Neural crest cell (in vitro differentiated cells): ENCODE measurements at regions not wholly inside any gene's neighbourhood (a gene's known extent, or its start where the extent isn't known, plus 50 kb on each side); places are given as distances from the start of the nearest gene placed in this dataset.

Experiments
- DNase-seq: peaks from one replicate; pipeline ENCODE4 v3.0.0; 2021; ENCODE audit warnings: low read depth, mixed read lengths, low spot score
- H3K27ac Mint-ChIP-seq: one replicate; pipeline ENCODE4 v1.8.0; 2021; ENCODE audit warnings: mild to moderate bottlenecking, mixed read lengths; ENCODE audit not compliant: unreplicated experiment
- H3K27me3 Mint-ChIP-seq: 2 replicates; pipeline ENCODE4 v1.8.0; 2021; ENCODE audit warnings: low read depth, mild to moderate bottlenecking, mixed read lengths
- H3K36me3 Mint-ChIP-seq: 2 replicates; pipeline ENCODE4 v1.8.0; 2021; ENCODE audit warnings: low read depth, mild to moderate bottlenecking, mixed read lengths
- H3K4me1 Mint-ChIP-seq: 2 replicates; pipeline ENCODE4 v1.8.0; 2021; ENCODE audit warnings: mixed read lengths
- H3K4me3 Mint-ChIP-seq: one replicate; pipeline ENCODE4 v1.8.0; 2021; ENCODE audit warnings: mild to moderate bottlenecking, mixed read lengths
- H3K9me3 Mint-ChIP-seq: 2 replicates; pipeline ENCODE4 v1.8.0; 2021; ENCODE audit warnings: mixed read lengths
- TF ChIP-seq, protein P1 (sequence below): fragments of 200-600 bp; sonication (generic); conservative IDR thresholded peaks from 2 replicates; pipeline ENCODE4 v1.5.0; 2021; ENCODE audit warnings: antibody characterized with exemption, mild to moderate bottlenecking

DNA sequence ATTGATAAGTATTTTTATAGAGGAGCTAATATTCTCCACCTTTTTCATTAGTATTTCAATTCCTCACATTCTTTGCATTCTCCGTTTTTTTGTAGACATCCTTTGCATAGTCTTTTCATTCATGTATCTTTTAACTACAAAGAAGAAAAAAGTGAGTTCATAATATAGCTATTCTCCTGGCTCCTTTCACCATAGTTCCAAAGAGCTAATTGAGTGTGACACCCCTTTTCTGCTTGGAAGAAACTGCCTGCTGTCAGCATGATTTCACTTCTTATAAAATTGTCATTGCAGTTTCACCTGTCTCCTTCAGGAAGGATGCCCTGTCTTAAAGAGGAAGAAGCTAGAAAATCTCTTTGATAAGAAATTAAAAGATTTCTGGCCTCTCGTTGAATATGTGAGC is 991.1 kb downstream of the KCNT2 start:
- H3K27ac Mint-ChIP-seq: no peak overlapping the region
- H3K27me3 Mint-ChIP-seq: no peaks in the 10 kb centered on the region
- peaks cover 8% of the 10 kb centered on the region for H3K9me3 Mint-ChIP-seq
- DNase-seq: no peak
- H3K36me3 Mint-ChIP-seq: peaks cover 3% of the 10 kb centered on the region
- H3K4me3 Mint-ChIP-seq: no peak overlapping the region
- TF ChIP-seq, protein P1, sequence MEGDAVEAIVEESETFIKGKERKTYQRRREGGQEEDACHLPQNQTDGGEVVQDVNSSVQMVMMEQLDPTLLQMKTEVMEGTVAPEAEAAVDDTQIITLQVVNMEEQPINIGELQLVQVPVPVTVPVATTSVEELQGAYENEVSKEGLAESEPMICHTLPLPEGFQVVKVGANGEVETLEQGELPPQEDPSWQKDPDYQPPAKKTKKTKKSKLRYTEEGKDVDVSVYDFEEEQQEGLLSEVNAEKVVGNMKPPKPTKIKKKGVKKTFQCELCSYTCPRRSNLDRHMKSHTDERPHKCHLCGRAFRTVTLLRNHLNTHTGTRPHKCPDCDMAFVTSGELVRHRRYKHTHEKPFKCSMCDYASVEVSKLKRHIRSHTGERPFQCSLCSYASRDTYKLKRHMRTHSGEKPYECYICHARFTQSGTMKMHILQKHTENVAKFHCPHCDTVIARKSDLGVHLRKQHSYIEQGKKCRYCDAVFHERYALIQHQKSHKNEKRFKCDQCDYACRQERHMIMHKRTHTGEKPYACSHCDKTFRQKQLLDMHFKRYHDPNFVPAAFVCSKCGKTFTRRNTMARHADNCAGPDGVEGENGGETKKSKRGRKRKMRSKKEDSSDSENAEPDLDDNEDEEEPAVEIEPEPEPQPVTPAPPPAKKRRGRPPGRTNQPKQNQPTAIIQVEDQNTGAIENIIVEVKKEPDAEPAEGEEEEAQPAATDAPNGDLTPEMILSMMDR: no peak
- peaks cover 3% of the 10 kb centered on the region for H3K4me1 Mint-ChIP-seq

DNA sequence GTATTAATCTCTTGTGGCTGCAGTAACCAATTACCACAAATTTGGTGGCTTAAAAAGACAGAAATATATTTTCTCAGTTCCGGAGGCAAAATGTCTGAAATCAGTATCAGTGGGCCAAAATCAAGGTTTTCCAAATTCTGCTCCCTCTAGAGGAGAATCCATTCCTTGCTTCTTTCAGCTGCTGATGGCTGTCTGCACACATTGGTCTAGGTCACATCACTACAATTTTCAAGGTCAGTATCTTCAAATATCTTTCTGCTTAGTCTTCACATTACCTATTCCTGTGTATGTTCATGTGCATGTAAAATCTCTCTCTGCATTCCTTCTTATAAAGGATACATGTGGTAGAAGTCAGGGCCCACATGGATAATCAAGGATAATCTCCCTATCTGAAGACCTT is 999.4 kb downstream of the KCNT2 start:
- H3K27ac Mint-ChIP-seq: no peak overlapping the region
- H3K4me3 Mint-ChIP-seq: no peak overlapping the region
- H3K4me1 Mint-ChIP-seq: no peaks in the 10 kb centered on the region
- peaks cover 3% of the 10 kb centered on the region for H3K36me3 Mint-ChIP-seq
- TF ChIP-seq, protein P1: peak; percentile 35
- H3K27me3 Mint-ChIP-seq: no peaks in the 10 kb centered on the region
- peaks cover 10% of the 10 kb centered on the region for H3K9me3 Mint-ChIP-seq
- no peak for DNase-seq

DNA sequence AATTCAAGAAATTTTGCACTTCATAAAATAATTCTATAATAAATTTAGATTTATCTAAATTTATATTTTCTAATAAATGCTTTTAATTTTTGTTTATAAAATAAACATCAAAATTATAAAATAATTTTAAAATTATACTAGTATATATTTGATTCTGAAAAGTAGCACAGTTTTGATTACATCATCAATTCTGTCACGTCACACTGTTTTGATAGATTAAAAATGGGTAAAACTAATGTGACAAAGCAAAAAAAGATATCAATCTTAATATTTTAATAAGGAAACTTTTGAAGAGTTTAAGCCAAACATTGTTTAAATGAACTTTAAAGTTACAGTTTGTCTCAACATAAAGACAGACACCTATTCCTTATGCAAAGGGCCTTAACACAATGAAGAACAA is 1001.8 kb downstream of the KCNT2 start:
- peaks cover 13% of the 10 kb centered on the region for H3K9me3 Mint-ChIP-seq
- no peak for DNase-seq
- H3K4me3 Mint-ChIP-seq: no peak overlapping the region
- H3K36me3 Mint-ChIP-seq: peaks cover 10% of the 10 kb centered on the region
- TF ChIP-seq, protein P1: no peak
- no peak overlapping the region for H3K27ac Mint-ChIP-seq
- H3K27me3 Mint-ChIP-seq: no peaks in the 10 kb centered on the region
- H3K4me1 Mint-ChIP-seq: no peaks in the 10 kb centered on the region

DNA sequence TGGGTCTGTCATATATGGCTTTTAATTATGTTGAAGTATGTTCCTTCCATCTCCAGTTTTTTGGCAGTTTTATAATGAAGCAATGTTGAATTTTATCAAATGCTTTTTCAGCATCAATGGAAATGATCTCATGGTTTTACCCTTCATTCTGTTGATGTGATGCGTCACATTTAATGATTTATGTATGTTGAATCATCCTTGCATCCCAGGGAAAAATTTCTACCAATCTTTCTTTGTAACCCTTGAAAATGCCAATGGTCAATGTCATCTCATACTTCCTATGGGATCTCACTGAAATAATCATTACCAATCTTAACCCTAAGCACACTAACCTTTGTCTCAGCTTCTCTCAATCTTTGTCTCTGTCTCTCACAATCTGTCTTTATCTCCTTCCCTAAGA is 1004.0 kb downstream of the KCNT2 start:
- TF ChIP-seq, protein P1: no peak
- no peak for DNase-seq
- Mint-ChIP-seq H3K4me3 (no peak overlapping the region), H3K27ac (no peak overlapping the region), H3K4me1 (no peaks in the 10 kb centered on the region), H3K9me3 (peaks cover 13% of the 10 kb centered on the region), H3K27me3 (no peaks in the 10 kb centered on the region), H3K36me3 (peaks cover 10% of the 10 kb centered on the region)

DNA sequence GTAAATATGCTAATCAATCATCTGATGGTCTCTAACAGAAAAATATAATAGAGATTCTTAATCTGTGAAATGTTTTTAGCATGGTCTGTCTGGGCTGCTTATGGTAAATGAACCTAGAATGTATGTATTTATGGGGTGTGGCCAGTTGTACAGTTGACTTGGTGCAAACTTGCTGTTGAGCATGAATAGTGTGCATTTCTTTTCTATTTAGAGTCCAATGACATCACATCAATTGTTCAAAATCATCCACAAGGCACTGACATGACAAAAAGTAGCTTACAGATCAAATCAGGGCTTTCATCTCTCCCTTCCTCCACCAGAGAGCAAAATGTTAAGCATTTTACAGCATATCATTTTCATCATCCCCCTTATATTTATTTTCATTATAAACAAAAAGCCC is 1010.3 kb downstream of the KCNT2 start:
- H3K36me3 Mint-ChIP-seq: peaks cover 4% of the 10 kb centered on the region
- H3K9me3 Mint-ChIP-seq: peaks cover 6% of the 10 kb centered on the region
- no peaks in the 10 kb centered on the region for H3K27me3 Mint-ChIP-seq
- no peak overlapping the region for H3K27ac Mint-ChIP-seq
- H3K4me3 Mint-ChIP-seq: no peak overlapping the region
- H3K4me1 Mint-ChIP-seq: no peaks in the 10 kb centered on the region
- TF ChIP-seq, protein P1: no peak
- DNase-seq: no peak

DNA sequence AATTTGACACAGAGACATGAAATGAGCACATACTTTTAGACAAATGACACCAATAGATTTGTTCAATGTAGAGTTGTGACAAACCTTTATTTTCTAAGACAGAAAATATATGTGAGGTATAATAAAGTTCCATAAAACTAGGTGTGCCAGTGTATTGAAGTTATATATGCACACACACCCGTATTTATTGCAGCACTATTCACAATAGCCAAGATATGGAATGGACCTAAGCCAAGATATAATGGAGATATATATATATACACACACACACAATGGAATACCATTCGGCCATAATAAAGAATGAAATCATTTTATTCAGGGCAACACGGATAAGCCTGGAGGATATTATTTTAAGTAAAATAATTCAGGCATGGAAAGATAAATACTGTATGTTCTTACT is 1013.5 kb downstream of the KCNT2 start:
- Mint-ChIP-seq H3K36me3 (no peaks in the 10 kb centered on the region), H3K27me3 (no peaks in the 10 kb centered on the region), H3K27ac (no peak overlapping the region), H3K9me3 (no peaks in the 10 kb centered on the region), H3K4me1 (peaks cover 14% of the 10 kb centered on the region), H3K4me3 (no peak overlapping the region)
- DNase-seq: no peak
- TF ChIP-seq, protein P1: no peak
